ENCODE measurements at regions not wholly inside any gene's neighbourhood (a gene's known extent, or its start where the extent isn't known, plus 50 kb on each side); places are given as distances from the start of the nearest gene placed in this dataset.

- intact Hi-C loops (cut with micrococcal nuclease; ENCODE audit: unreplicated experiment) = no loop called here
- BruUV-seq (replicated peaks) = no TSS peak
- H3K9me3 Mint-ChIP-seq (ENCODE audit: low read depth, unreplicated experiment) = no peaks in the 10 kb centered on the region
- DNase-seq = no peak
- no peaks in the 10 kb centered on the region for H3K27me3 Mint-ChIP-seq (ENCODE audit: unreplicated experiment)
- no peaks in the 10 kb centered on the region for H3K4me1 Mint-ChIP-seq (ENCODE audit: low read depth, unreplicated experiment)
- CTCF ChIA-PET = interaction anchor here (0.6 kb wide), 1 partner anchor 35 kb away, joined by 4 read pairs; no protein-coding TSS in a partner anchor
- no peak overlapping the region for H3K4me3 Mint-ChIP-seq (ENCODE audit: low read depth, unreplicated experiment)
- H3K27ac Mint-ChIP-seq (ENCODE audit: unreplicated experiment) = no peak overlapping the region
- TF ChIP-seq CTCF (IDR thresholded peaks at IDR 0.05; ENCODE audit: unreplicated experiment) = no peak
- H3K36me3 Mint-ChIP-seq (ENCODE audit: insufficient read depth, unreplicated experiment) = no peaks in the 10 kb centered on the region
Observed at GRCh38 chr2:56534321-56534720, 350.5 kb downstream of the CCDC85A start.

DNA sequence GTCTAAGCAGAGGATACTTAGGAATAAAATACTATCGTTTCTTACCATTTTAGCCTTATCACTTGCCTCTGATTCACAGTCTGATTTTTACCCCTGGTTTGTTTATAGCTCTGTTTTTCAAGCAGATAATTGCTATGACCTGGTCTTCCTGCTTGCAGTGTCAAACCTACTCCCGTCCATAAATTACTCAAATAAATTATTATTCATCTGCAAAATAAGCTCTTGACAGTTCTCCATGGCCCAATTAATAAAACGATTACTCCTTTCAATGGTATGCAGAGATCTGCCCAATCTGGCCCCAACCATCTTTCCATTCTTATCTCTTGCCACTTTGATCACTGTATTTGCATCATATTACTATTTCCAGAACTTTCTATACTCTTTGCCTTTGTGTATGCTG is 354.0 kb downstream of the CCDC85A start:
- no peak for TF ChIP-seq CTCF (IDR thresholded peaks at IDR 0.05; ENCODE audit: unreplicated experiment)
- no TSS peak for BruUV-seq (replicated peaks)
- no peak for DNase-seq
- H3K4me3 Mint-ChIP-seq (ENCODE audit: low read depth, unreplicated experiment) = no peak overlapping the region
- intact Hi-C loops (cut with micrococcal nuclease; ENCODE audit: unreplicated experiment) = no loop called here
- CTCF ChIA-PET = no interaction called here
- H3K4me1 Mint-ChIP-seq (ENCODE audit: low read depth, unreplicated experiment) = no peaks in the 10 kb centered on the region
- no peaks in the 10 kb centered on the region for H3K9me3 Mint-ChIP-seq (ENCODE audit: low read depth, unreplicated experiment)
- H3K27me3 Mint-ChIP-seq (ENCODE audit: unreplicated experiment) = no peaks in the 10 kb centered on the region
- H3K36me3 Mint-ChIP-seq (ENCODE audit: insufficient read depth, unreplicated experiment) = no peaks in the 10 kb centered on the region
- H3K27ac Mint-ChIP-seq (ENCODE audit: unreplicated experiment) = no peak overlapping the region

- Mint-ChIP-seq H3K27ac (ENCODE audit: unreplicated experiment) (no peak overlapping the region), H3K4me3 (ENCODE audit: low read depth, unreplicated experiment) (no peak overlapping the region), H3K36me3 (ENCODE audit: insufficient read depth, unreplicated experiment) (no peaks in the 10 kb centered on the region), H3K27me3 (ENCODE audit: unreplicated experiment) (no peaks in the 10 kb centered on the region), H3K9me3 (ENCODE audit: low read depth, unreplicated experiment) (no peaks in the 10 kb centered on the region), H3K4me1 (ENCODE audit: low read depth, unreplicated experiment) (no peaks in the 10 kb centered on the region)
- BruUV-seq (replicated peaks) = no TSS peak
- DNase-seq = no peak
- CTCF ChIA-PET = interaction anchor here (0.6 kb wide), 1 partner anchor 41 kb away, joined by 3 read pairs; no protein-coding TSS in a partner anchor
- TF ChIP-seq CTCF (IDR thresholded peaks at IDR 0.05; ENCODE audit: unreplicated experiment) = no peak
- intact Hi-C loops (cut with micrococcal nuclease; ENCODE audit: unreplicated experiment) = no loop called here
Observed at GRCh38 chr2:56539618-56540017, 355.8 kb downstream of the CCDC85A start.

GRCh38 chr2:56540467-56540866 is 356.7 kb downstream of the CCDC85A start:
- no peak for DNase-seq
- BruUV-seq (replicated peaks) = no TSS peak
- no peak for TF ChIP-seq CTCF (IDR thresholded peaks at IDR 0.05; ENCODE audit: unreplicated experiment)
- CTCF ChIA-PET = interaction anchor here (0.6 kb wide), 1 partner anchor 40 kb away, joined by 3 read pairs; no protein-coding TSS in a partner anchor
- H3K4me1 Mint-ChIP-seq (ENCODE audit: low read depth, unreplicated experiment) = no peaks in the 10 kb centered on the region
- no peaks in the 10 kb centered on the region for H3K36me3 Mint-ChIP-seq (ENCODE audit: insufficient read depth, unreplicated experiment)
- intact Hi-C loops (cut with micrococcal nuclease; ENCODE audit: unreplicated experiment) = no loop called here
- H3K4me3 Mint-ChIP-seq (ENCODE audit: low read depth, unreplicated experiment) = no peak overlapping the region
- H3K27me3 Mint-ChIP-seq (ENCODE audit: unreplicated experiment) = no peaks in the 10 kb centered on the region
- H3K9me3 Mint-ChIP-seq (ENCODE audit: low read depth, unreplicated experiment) = no peaks in the 10 kb centered on the region
- no peak overlapping the region for H3K27ac Mint-ChIP-seq (ENCODE audit: unreplicated experiment)

All from Calu3 (cell line).